GM23338 (cell line): ENCODE measurements at regions not wholly inside any gene's neighbourhood (a gene's known extent, or its start where the extent isn't known, plus 50 kb on each side); places are given as distances from the start of the nearest gene placed in this dataset.

ENCODE experiments used
- ATAC-seq: fragments of 200-7000 bp; cut with Tn5 transposase; 3 replicates; pipeline ENCODE4 v1.9.1; 2020
- DNase-seq: peaks from one replicate; pipeline ENCODE4 v3.0.0-alpha.2; 2015; ENCODE audit warnings: low spot score
- H2AFZ ChIP-seq: fragments of 200-600 bp; sonication (generic); 2 replicates; pipeline ENCODE4 v1.8.0; 2016; ENCODE audit warnings: antibody characterized with exemption, mild to moderate bottlenecking, moderate library complexity
- H3F3A ChIP-seq: fragments of 200-600 bp; sonication (generic); replicated peaks from 2 replicates; pipeline ENCODE4 v1.8.0; 2017; ENCODE audit warnings: antibody characterized with exemption, mixed run types, low read depth
- H3K27ac ChIP-seq: fragments of 200-600 bp; sonication (generic); 2 replicates; pipeline ENCODE4 v1.6.1; 2016; ENCODE audit warnings: low read depth
- H3K27me3 ChIP-seq: fragments of 200-600 bp; sonication (generic); 2 replicates; pipeline ENCODE4 v1.8.0; 2016; ENCODE audit warnings: mild to moderate bottlenecking, mixed run types, moderate library complexity; ENCODE audit not compliant: insufficient read depth
- H3K36me3 ChIP-seq: fragments of 200-600 bp; sonication (generic); 2 replicates; pipeline ENCODE4 v1.8.0; 2016; ENCODE audit warnings: mild to moderate bottlenecking; ENCODE audit not compliant: insufficient read depth
- H3K4me1 ChIP-seq: fragments of 200-600 bp; sonication (generic); 2 replicates; pipeline ENCODE4 v1.8.0; 2016; ENCODE audit warnings: mild to moderate bottlenecking, moderate library complexity; ENCODE audit not compliant: insufficient read depth
- H3K4me2 ChIP-seq: fragments of 200-600 bp; sonication (generic); 2 replicates; pipeline ENCODE4 v1.7.1; 2017; ENCODE audit warnings: mixed run types
- H3K4me3 ChIP-seq: fragments of 200-600 bp; sonication (generic); 2 replicates; pipeline ENCODE4 v1.6.1; 2016; ENCODE audit warnings: mixed run types
- H3K79me2 ChIP-seq: fragments of 200-600 bp; sonication (generic); replicated peaks from 2 replicates; pipeline ENCODE4 v1.8.0; 2017; ENCODE audit warnings: mild to moderate bottlenecking; ENCODE audit not compliant: insufficient read depth
- H3K9me2 ChIP-seq: fragments of 200-600 bp; sonication (generic); 2 replicates; pipeline ENCODE4 v1.8.0; 2017; ENCODE audit not compliant: insufficient read depth
- H4K20me1 ChIP-seq: fragments of 200-600 bp; sonication (generic); replicated peaks from 2 replicates; pipeline ENCODE4 v1.8.0; 2017; ENCODE audit warnings: mild to moderate bottlenecking; ENCODE audit not compliant: insufficient read depth
- H3K27ac Mint-ChIP-seq: 2 replicates; pipeline ENCODE4 v1.8.0; 2020; ENCODE audit warnings: inconsistent platforms, mild to moderate bottlenecking, moderate library complexity, mixed read lengths
- H3K27me3 Mint-ChIP-seq: 3 replicates; pipeline ENCODE4 v1.8.0; 2022; ENCODE audit warnings: low read depth, mild to moderate bottlenecking, moderate library complexity, mixed read lengths, inconsistent platforms; ENCODE audit not compliant: insufficient read depth, poor library complexity
- H3K36me3 Mint-ChIP-seq: 3 replicates; pipeline ENCODE4 v1.8.0; 2021; ENCODE audit warnings: low read depth, mild to moderate bottlenecking, inconsistent platforms, moderate library complexity, mixed read lengths
- H3K4me1 Mint-ChIP-seq: 3 replicates; pipeline ENCODE4 v1.8.0; 2020; ENCODE audit warnings: mild to moderate bottlenecking, inconsistent platforms, mixed read lengths
- H3K4me3 Mint-ChIP-seq: 3 replicates; pipeline ENCODE4 v1.8.0; 2021; ENCODE audit warnings: moderate library complexity, mild to moderate bottlenecking, inconsistent platforms, mixed read lengths
- H3K9me3 Mint-ChIP-seq: 3 replicates; pipeline ENCODE4 v1.8.0; 2020; ENCODE audit warnings: moderate library complexity, mild to moderate bottlenecking, inconsistent platforms, mixed read lengths
- CREB1 ChIP-seq: fragments of 250-450 bp; sonication (Bioruptor Pico); IDR thresholded peaks from 2 replicates; pipeline ENCODE4 v1.5.0; 2020; ENCODE audit warnings: low read depth, mild to moderate bottlenecking, moderate library complexity
- CTCF ChIP-seq, 2 experiments: fragments of 200-600 bp in 1 of 2; sonication (generic) in 1 of 2; conservative IDR thresholded peaks; 2 replicates each; pipeline versions ENCODE4 v1.5.1 to v1.6.1; 2016 to 2017; ENCODE audit warnings: antibody characterized with exemption in 2 of 2, low read depth in 2 of 2, mild to moderate bottlenecking in 2 of 2, moderate library complexity in 1 of 2
- EZH2 ChIP-seq: fragments of 200-600 bp; sonication (generic); IDR thresholded peaks from one replicate; pipeline ENCODE4 v1.8.0; 2017; ENCODE audit warnings: antibody characterized with exemption, mild to moderate bottlenecking, low read depth; ENCODE audit not compliant: unreplicated experiment
- EZH2phosphoT487 ChIP-seq: fragments of 200-600 bp; sonication (generic); IDR thresholded peaks from one replicate; pipeline ENCODE4 v1.8.1; 2018; ENCODE audit warnings: antibody characterized with exemption; ENCODE audit not compliant: unreplicated experiment
- JUNB ChIP-seq: IDR thresholded peaks from one replicate; pipeline ENCODE4 v1.6.1; 2016; ENCODE audit warnings: antibody characterized with exemption; ENCODE audit not compliant: unreplicated experiment
- NANOG ChIP-seq: IDR thresholded peaks from 2 replicates; pipeline ENCODE4 v1.6.1; 2016; ENCODE audit warnings: antibody characterized with exemption, borderline replicate concordance
- POLR2AphosphoS5 ChIP-seq: IDR thresholded peaks from 2 replicates; pipeline ENCODE4 v1.6.1; 2016; ENCODE audit warnings: antibody characterized with exemption, low read depth
- REST ChIP-seq: IDR thresholded peaks from one replicate; pipeline ENCODE4 v1.6.1; 2018; ENCODE audit warnings: antibody characterized with exemption; ENCODE audit not compliant: unreplicated experiment
- STAT1 ChIP-seq: IDR thresholded peaks from one replicate; pipeline ENCODE4 v1.6.1; 2016; ENCODE audit warnings: antibody characterized with exemption; ENCODE audit not compliant: unreplicated experiment
- ZNF114 ChIP-seq: fragments of 250-450 bp; sonication (Bioruptor Pico); IDR thresholded peaks from 2 replicates; pipeline ENCODE4 v1.5.0; 2020; ENCODE audit warnings: mild to moderate bottlenecking, moderate library complexity
- ZNF331 ChIP-seq: fragments of 250-450 bp; sonication (Bioruptor Pico); IDR thresholded peaks from 2 replicates; pipeline ENCODE4 v1.5.0; 2020; ENCODE audit warnings: low read depth, mild to moderate bottlenecking, moderate library complexity
- ZNF462 ChIP-seq: fragments of 250-450 bp; sonication (Bioruptor Pico); IDR thresholded peaks from 2 replicates; pipeline ENCODE4 v1.5.0; 2020; ENCODE audit warnings: mild to moderate bottlenecking, moderate library complexity
- TF ChIP-seq, protein P1 (sequence below): IDR thresholded peaks from 2 replicates; pipeline ENCODE4 v1.6.1; 2016; ENCODE audit warnings: antibody characterized with exemption

- H3K4me3 Mint-ChIP-seq = no peak overlapping the region
- no peak for ATAC-seq
- H4K20me1 ChIP-seq = no peaks in the 10 kb centered on the region
These were observed 232.2 kb downstream of the C12orf50 start for GRCh38 chr12:87796961-87797516.

More at GRCh38 chr12:87796961-87797516, 232.2 kb downstream of the C12orf50 start:
- no peak overlapping the region for H3K27ac ChIP-seq
- Mint-ChIP-seq H3K27ac (no peak overlapping the region), H3K36me3 (no peaks in the 10 kb centered on the region), H3K9me3 (no peaks in the 10 kb centered on the region), H3K27me3 (peaks cover 1% of the 10 kb centered on the region), H3K4me1 (no peaks in the 10 kb centered on the region)
- H2AFZ ChIP-seq = no peak overlapping the region
- TF ChIP-seq NANOG = no peak
- TF ChIP-seq JUNB = no peak
- no peak for TF ChIP-seq STAT1
- no peak for TF ChIP-seq REST
- no peak for TF ChIP-seq EZH2phosphoT487
- TF ChIP-seq CTCF (conservative IDR thresholded peaks at IDR 0.05; ENCODE audit: low read depth in 2 of 2) = no peak
- TF ChIP-seq ZNF462 (CRISPR knock-in tag) = no peak
- TF ChIP-seq, protein P1, sequence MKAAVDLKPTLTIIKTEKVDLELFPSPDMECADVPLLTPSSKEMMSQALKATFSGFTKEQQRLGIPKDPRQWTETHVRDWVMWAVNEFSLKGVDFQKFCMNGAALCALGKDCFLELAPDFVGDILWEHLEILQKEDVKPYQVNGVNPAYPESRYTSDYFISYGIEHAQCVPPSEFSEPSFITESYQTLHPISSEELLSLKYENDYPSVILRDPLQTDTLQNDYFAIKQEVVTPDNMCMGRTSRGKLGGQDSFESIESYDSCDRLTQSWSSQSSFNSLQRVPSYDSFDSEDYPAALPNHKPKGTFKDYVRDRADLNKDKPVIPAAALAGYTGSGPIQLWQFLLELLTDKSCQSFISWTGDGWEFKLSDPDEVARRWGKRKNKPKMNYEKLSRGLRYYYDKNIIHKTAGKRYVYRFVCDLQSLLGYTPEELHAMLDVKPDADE = no peak
- no peak for TF ChIP-seq ZNF114 (CRISPR knock-in tag)
- no peak for TF ChIP-seq EZH2
- no peak for TF ChIP-seq POLR2AphosphoS5
- no peak for TF ChIP-seq CREB1 (CRISPR knock-in tag)
- TF ChIP-seq ZNF331 = no peak
- H3K36me3 ChIP-seq = no peaks in the 10 kb centered on the region
- H3K4me2 ChIP-seq = no peak overlapping the region
- no peak for DNase-seq
- H3K4me3 ChIP-seq = no peak overlapping the region
- no peaks in the 10 kb centered on the region; the same call in 1 of the 2 replicates for H3K9me2 ChIP-seq
- H3K27me3 ChIP-seq = no peaks in the 10 kb centered on the region
- no peaks in the 10 kb centered on the region for H3K79me2 ChIP-seq
- peaks cover 6% of the 10 kb centered on the region; the same call in 1 of the 2 replicates for H3K4me1 ChIP-seq
- no peaks in the 10 kb centered on the region for H3F3A ChIP-seq
